ENCODE measurements at regions not wholly inside any gene's neighbourhood (a gene's known extent, or its start where the extent isn't known, plus 50 kb on each side); places are given as distances from the start of the nearest gene placed in this dataset.

- CTCF ChIA-PET (ENCODE audit: low intra/inter-chr PET ratio, low total read pairs), result no interaction called here
- in situ Hi-C loops (cut with HindIII; ENCODE audit: extremely low pct_ligation_motif_present, low pct_unique_long_range_greater_than_20kb), result no loop called here
- intact Hi-C loops (cut with micrococcal nuclease; ENCODE audit: unreplicated experiment), result no loop called here
Observed at GRCh38 chr1:29821605-29822004, 585.3 kb downstream of the PTPRU start.

GRCh38 chr1:29820401-29820800, 584.1 kb downstream of the PTPRU start:
- Histone ChIP-seq H2AFZ (ENCODE audit: low read length) (no peak overlapping the region), H4K20me1 (ENCODE audit: insufficient read depth, low read length) (no peaks in the 10 kb centered on the region), H3K4me2 (ENCODE audit: low read depth, low read length) (no peak overlapping the region), H3K4me1 (ENCODE audit: insufficient read depth, low read length) (no peaks in the 10 kb centered on the region), H3K27me3 (ENCODE audit: control insufficient read depth in 1 of 2, insufficient read depth in 2 of 2, low read length in 2 of 2) (0 out of 5 replicates have a peak, but pooled peaks cover 0 to 4% of the 10 kb centered on the region in 2 experiments), H3K9ac (ENCODE audit: insufficient read depth, low read depth, low read length) (no peak overlapping the region), H3K79me2 (ENCODE audit: insufficient read depth, low read length) (no peaks in the 10 kb centered on the region), H3K27ac (ENCODE audit: extremely low read length, insufficient read depth, low read length) (no peak overlapping the region), H3K9me3 (ENCODE audit: low read length) (no peaks in the 10 kb centered on the region), H3K4me3 (replicated peaks in 1 of 3; ENCODE audit: insufficient read depth in 1 of 3, low read depth in 2 of 3, low read length in 3 of 3) (no peak overlapping the region), H3K36me3 (replicated peaks in 1 of 2; ENCODE audit: control insufficient read depth in 1 of 2, insufficient read depth in 2 of 2, low read length in 2 of 2) (no peaks in the 10 kb centered on the region)
- ATAC-seq (no peak), FAIRE-seq (no peak), DNase-seq (ENCODE audit: low spot score) (no peak)
- in situ Hi-C loops (cut with HindIII; ENCODE audit: extremely low pct_ligation_motif_present, low pct_unique_long_range_greater_than_20kb), result no loop called here
- POLR2A ChIA-PET, result no interaction called here
- 0% methylated on average over 2 of the region's 2 CpGs for WGBS (ENCODE audit: low lambda C conversion rate)
- intact Hi-C loops (cut with micrococcal nuclease; ENCODE audit: unreplicated experiment), result no loop called here
- no TSS peak for BruUV-seq (replicated peaks)
- CTCF ChIA-PET (ENCODE audit: low intra/inter-chr PET ratio, low total read pairs), result no interaction called here
- TF ChIP-seq CAMTA2 (CRISPR knock-in tag; IDR thresholded peaks at IDR 0.05; ENCODE audit: borderline replicate concordance), result no peak
- TF ChIP-seq ONECUT2 (CRISPR knock-in tag; IDR thresholded peaks at IDR 0.05), result no peak
- TF ChIP-seq HMGXB4 (CRISPR knock-in tag; IDR thresholded peaks at IDR 0.05; ENCODE audit: borderline replicate concordance in 1 of 2, low read depth in 1 of 2), result no peak
- TF ChIP-seq GTF3A (CRISPR knock-in tag; conservative IDR thresholded peaks at IDR 0.05), result no peak
- TF ChIP-seq KLF13 (CRISPR knock-in tag; IDR thresholded peaks at IDR 0.05), result no peak
- TF ChIP-seq ZSCAN12 (CRISPR knock-in tag; IDR thresholded peaks at IDR 0.05), result no peak
- no peak for TF ChIP-seq ZNF747 (CRISPR knock-in tag; IDR thresholded peaks at IDR 0.05; ENCODE audit: borderline replicate concordance)

More at GRCh38 chr1:29821605-29822004, 585.3 kb downstream of the PTPRU start:
- 34% methylated on average over 1 of the region's 1 CpG for WGBS (ENCODE audit: low lambda C conversion rate)
- Histone ChIP-seq H3K27ac (ENCODE audit: extremely low read length, insufficient read depth, low read length) (no peak overlapping the region), H3K36me3 (replicated peaks in 1 of 2; ENCODE audit: control insufficient read depth in 1 of 2, insufficient read depth in 2 of 2, low read length in 2 of 2) (no peaks in the 10 kb centered on the region), H3K4me2 (ENCODE audit: low read depth, low read length) (no peak overlapping the region), H3K79me2 (ENCODE audit: insufficient read depth, low read length) (no peaks in the 10 kb centered on the region), H3K9me3 (ENCODE audit: low read length) (no peaks in the 10 kb centered on the region), H4K20me1 (ENCODE audit: insufficient read depth, low read length) (no peaks in the 10 kb centered on the region), H2AFZ (ENCODE audit: low read length) (no peak overlapping the region), H3K4me3 (replicated peaks in 1 of 3; ENCODE audit: insufficient read depth in 1 of 3, low read depth in 2 of 3, low read length in 3 of 3) (no peak overlapping the region), H3K27me3 (ENCODE audit: control insufficient read depth in 1 of 2, insufficient read depth in 2 of 2, low read length in 2 of 2) (0 out of 5 replicates have a peak, but pooled peaks cover 0 to 4% of the 10 kb centered on the region in 2 experiments), H3K9ac (ENCODE audit: insufficient read depth, low read depth, low read length) (no peak overlapping the region), H3K4me1 (ENCODE audit: insufficient read depth, low read length) (no peaks in the 10 kb centered on the region)
- DNase-seq (ENCODE audit: low spot score) (no peak), ATAC-seq (no peak), FAIRE-seq (no peak)
- POLR2A ChIA-PET, result no interaction called here
- no TSS peak for BruUV-seq (replicated peaks)
- no peak for TF ChIP-seq NFIB (CRISPR knock-in tag; IDR thresholded peaks at IDR 0.05; ENCODE audit: borderline replicate concordance)
- TF ChIP-seq ZNF33A (CRISPR knock-in tag; IDR thresholded peaks at IDR 0.05; ENCODE audit: borderline replicate concordance), result no peak
